ENCODE measurements at regions not wholly inside any gene's neighbourhood (a gene's known extent, or its start where the extent isn't known, plus 50 kb on each side); places are given as distances from the start of the nearest gene placed in this dataset.

- TF ChIP-seq POLR2A (IDR thresholded peaks at IDR 0.05; ENCODE audit: low read depth, low read length) (no peak), MAX (IDR thresholded peaks at IDR 0.05; ENCODE audit: insufficient read depth, insufficient read length) (no peak), EZH2 (IDR thresholded peaks at IDR 0.05; ENCODE audit: borderline replicate concordance, low read depth, low read length, severe bottlenecking) (no peak), CTCF (IDR thresholded peaks at IDR 0.05; ENCODE audit: extremely low read depth in 1 of 2, insufficient read depth in 1 of 2, low read depth in 1 of 2, low read length in 2 of 2) (no peak), MYC (IDR thresholded peaks at IDR 0.05; ENCODE audit: low read depth, low read length) (no peak), JUN (IDR thresholded peaks at IDR 0.05; ENCODE audit: borderline replicate concordance, insufficient read depth, insufficient read length, low read depth) (no peak), POLR2AphosphoS5 (IDR thresholded peaks at IDR 0.05; ENCODE audit: insufficient read depth, low read depth, low read length) (no peak)
These were observed 93.4 kb downstream of the ISX start for GRCh38 chr22:35159343-35159742.
